Ishikawa (cell line): ENCODE measurements at regions not wholly inside any gene's neighbourhood (a gene's known extent, or its start where the extent isn't known, plus 50 kb on each side); places are given as distances from the start of the nearest gene placed in this dataset.

Experiments used
- CEBPB ChIP-seq: IDR thresholded peaks from 2 replicates; pipeline ENCODE4 v1.6.1; 2012
- EP300 ChIP-seq: IDR thresholded peaks from 2 replicates; pipeline ENCODE4 v1.6.1; 2012; ENCODE audit warnings: borderline replicate concordance
- FOXM1 ChIP-seq: IDR thresholded peaks from 2 replicates; pipeline ENCODE4 v1.6.1; 2012; ENCODE audit warnings: low read depth, borderline replicate concordance
- RAD21 ChIP-seq: IDR thresholded peaks from 2 replicates; pipeline ENCODE4 v1.6.1; 2012; ENCODE audit warnings: low read depth
- ZBTB7A ChIP-seq: IDR thresholded peaks from 2 replicates; pipeline ENCODE4 v1.6.1; 2012; ENCODE audit warnings: low read depth

DNA sequence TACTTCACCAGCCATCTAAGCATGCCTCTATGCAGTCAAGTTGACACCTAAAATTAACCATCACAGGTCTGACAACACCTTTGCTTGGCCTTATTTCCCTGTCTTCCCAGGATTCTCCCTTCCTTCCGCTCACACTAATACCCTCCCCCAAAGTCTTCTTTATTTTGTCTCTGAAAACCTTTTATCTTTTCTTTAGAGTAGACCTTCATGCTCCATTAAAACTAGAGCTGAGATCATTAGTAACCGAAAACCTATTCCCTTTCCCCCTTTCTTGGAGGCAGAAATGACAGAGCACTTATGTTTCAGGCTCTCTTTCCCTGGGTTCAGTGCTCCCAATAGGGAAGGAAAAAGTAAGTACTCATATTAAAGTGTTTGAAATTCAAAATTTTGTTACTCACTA is 423.8 kb downstream of the YTHDC2 start:
- TF ChIP-seq ZBTB7A: no peak
- no peak for TF ChIP-seq FOXM1
- no peak for TF ChIP-seq EP300
- TF ChIP-seq CEBPB: no peak
- TF ChIP-seq RAD21: no peak
